HG02870 (cell line): ENCODE measurements at regions not wholly inside any gene's neighbourhood (a gene's known extent, or its start where the extent isn't known, plus 50 kb on each side); places are given as distances from the start of the nearest gene placed in this dataset.
"Not testable (repeated sequence)": the region's sequence is repeated elsewhere in the genome, so short reads cannot be mapped to it uniquely, and the experiment has no call there.

ENCODE experiments used
- ATAC-seq: cut with Tn5 transposase; IDR thresholded peaks from one replicate; pipeline ENCODE4 v1.9.1; 2021; ENCODE audit warnings: mild to moderate bottlenecking, moderate library complexity; ENCODE audit not compliant: unreplicated experiment

GRCh38 chr21:31609081-31609480 is 50.4 kb upstream of the SOD1 start:
- no peak for ATAC-seq

DNA sequence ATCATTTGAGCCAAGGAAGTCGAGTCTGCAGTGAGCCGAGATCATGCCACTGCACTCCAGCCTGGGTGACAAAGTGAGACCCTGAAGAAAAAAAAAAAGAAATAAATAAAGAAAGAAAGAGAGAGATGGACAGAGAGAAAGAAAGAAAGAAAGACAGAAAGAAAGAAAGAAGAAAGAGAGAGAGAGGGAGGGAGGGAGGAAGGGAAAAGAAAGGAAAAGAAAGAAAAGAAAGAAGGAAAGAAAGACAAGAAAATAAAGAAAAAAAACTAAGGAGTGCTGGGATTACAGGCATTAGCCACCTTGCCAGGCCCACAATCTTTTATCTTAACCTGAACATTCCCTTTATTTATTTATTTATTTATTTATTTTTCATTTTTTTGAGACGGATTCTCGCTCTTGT is 51.7 kb upstream of the SOD1 start:
- ATAC-seq: no peak

DNA sequence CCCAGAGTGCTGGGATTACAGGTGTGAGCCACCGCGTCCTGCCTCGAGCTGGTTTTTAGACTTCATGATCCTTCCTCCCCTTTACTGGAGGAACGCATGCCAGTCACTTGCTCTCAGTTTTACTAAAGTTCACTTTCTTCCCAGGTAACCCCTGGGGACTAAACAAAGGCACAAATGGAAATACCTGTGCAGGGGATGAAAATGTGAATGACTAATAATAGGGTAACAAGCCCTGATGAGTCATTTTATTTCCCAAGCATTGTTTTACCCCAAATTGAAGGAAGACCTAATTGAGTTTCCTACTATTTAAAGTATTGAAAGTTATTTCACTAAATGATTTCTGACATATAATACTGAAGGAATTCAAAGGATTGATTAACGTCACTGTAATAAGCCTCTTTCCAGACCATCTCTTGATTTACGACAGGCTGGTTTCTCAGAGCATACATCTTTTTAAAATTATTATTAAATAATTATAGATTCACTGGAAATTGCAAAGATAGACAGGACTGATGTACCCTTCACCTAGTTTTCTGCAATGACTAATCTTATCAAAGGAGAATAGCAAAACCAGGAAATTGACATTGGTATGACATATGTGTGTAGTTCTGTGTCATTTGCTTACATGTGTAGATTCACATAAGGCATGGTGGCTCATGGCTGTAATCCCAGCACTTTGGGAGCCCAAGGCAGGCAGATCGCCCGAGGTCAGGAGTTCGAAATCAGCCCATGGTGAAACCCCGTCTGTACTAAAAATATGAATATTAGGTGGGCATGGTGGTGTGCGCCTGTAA is 53.2 kb upstream of the SOD1 start:
- no peak for ATAC-seq

DNA sequence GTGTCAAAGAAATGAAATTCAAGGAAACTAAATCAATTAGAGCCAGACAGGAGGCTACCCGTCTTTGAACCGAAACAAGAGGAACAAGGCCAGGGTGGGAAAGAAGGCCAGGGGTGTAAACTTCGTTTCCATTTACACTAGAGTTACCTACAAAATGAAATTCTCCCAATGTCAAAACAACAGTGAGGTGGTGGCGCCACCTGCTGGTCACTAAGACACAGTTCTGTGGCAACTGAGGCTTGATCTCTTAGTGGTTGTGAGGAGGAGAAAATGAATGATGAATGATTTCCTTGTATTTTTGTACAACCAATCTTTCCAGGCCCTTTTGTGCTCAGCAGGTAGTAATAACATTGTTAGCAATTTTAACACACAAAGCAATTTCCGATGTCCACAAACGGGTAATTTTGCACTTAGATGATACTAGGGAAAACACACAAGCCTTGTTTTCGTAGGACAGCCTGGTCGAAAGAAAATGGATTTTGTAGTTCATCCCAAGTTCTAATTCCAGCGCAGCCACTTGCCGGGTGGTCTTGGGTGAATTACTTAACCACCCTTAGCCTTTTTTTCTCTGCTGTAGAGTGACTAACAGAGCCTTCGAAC is 54.8 kb upstream of the SOD1 start:
- no peak for ATAC-seq

DNA sequence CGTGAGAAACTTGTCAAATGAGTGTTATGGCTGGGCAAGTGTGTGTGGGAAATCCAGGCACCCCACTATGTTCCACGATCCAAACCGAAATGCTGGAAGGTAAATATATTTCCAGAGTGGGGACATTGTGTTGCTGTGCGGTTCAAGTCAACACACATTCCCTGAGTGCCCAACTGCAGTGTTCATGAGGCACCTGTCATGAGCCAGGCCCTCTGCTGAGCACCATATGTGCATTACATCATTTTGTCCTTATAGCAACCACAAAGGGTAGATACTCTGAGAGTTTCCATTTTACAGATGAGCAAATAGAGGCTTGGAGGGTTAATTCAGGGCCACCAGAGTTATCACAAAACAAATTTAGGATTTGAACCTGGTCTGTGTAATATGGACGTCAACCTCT is 59.9 kb upstream of the SOD1 start:
- no peak for ATAC-seq

- ATAC-seq: no peak
Measured at GRCh38 chr21:31599013-31599412, 60.5 kb upstream of the SOD1 start.

GRCh38 chr21:31597683-31598082 is 61.8 kb upstream of the SOD1 start:
- no peak for ATAC-seq

GRCh38 chr21:31596055-31596454 is 63.4 kb upstream of the SOD1 start:
- no peak for ATAC-seq

- no peak for ATAC-seq
Measured at GRCh38 chr21:31594726-31595125, 64.8 kb upstream of the SOD1 start.

- ATAC-seq: no peak
Measured at GRCh38 chr21:31594279-31594678, 65.2 kb upstream of the SOD1 start.

DNA sequence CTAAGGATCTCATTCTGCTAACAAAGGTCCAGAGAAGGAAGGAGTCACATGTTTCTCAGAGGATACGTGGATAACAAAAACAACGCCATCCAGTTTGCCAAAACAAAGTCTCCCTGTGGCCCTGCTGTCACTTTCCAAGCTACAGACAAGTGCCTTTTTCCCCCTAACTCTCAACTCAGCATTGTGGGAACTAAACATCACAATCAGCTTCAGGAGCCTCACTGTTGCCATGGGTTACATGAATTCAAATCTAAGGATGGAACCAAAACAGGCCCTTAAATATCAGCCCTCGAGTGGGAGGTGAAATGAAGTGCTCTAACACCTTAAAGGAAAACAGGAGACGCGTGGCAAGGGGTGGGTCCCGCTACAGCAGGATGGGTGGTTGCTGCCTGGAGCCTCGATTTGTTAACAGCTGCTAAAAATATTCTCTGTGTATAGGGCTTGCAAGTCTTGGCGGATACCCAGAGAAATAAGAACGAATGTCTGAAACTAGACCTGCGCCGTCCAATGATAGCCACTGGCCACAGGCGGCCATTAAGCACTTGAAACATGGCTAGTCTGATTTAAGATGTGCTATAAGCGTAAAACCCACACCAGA is 66.4 kb upstream of the SOD1 start:
- no peak for ATAC-seq

DNA sequence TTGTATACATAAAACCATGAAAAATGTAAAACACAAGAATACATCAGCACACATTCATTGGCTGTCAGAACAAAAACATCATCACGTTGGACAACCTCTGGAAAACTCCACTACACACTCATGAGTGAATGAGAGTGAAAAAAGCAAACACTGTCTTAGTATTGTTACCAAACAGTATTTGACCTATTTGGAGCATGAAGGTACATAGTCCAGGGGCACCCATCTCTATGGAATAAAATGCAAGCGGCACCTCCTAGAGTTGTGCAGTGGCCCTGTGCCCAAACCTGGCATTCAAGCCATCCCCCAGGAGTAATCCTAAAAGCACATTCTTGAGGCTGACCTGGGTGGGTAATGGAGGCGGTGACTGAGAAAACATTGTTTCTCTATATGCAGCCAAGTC is 67.0 kb upstream of the SOD1 start:
- no peak for ATAC-seq

DNA sequence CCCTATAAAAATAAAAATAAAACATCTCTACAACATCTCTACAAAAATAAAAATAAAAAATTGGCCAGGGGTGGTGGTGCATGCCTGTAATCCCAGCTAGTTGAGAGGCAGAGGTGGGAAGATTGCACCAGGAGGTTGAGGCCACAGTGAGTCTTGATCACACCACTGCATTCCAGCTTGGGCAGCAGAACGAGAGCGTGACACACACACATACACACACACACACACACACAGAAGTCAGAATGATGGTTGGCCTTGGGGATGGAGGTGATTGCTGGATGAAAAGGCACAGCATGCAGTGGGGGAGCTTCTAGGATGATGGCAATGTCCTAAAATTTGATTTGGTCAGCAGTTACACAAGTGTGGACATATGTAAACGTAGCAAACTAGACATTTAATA is 69.7 kb upstream of the SOD1 start:
- no peak for ATAC-seq

DNA sequence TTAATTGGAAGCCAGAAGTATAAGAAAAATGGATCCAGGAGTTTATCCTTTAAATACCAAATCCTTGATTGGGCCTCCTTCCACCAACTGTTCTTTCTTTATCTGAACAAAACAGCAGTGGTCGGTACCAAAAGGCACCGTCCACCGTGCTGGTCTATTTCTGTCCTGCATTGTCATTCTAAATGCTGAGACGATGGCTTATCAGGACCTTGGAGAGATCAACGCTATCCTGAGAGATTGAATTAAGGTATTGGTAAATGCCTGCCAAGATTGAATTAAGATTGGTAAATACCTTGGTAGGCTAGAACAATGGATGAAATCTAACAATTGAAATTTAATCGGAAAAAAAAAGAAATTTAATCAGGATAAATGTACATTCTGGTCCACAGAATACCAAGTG is 73.4 kb upstream of the SOD1 start:
- ATAC-seq: no peak

- not testable (repeated sequence) for ATAC-seq
Measured at GRCh38 chr21:31583937-31584336, 75.6 kb upstream of the SOD1 start.

DNA sequence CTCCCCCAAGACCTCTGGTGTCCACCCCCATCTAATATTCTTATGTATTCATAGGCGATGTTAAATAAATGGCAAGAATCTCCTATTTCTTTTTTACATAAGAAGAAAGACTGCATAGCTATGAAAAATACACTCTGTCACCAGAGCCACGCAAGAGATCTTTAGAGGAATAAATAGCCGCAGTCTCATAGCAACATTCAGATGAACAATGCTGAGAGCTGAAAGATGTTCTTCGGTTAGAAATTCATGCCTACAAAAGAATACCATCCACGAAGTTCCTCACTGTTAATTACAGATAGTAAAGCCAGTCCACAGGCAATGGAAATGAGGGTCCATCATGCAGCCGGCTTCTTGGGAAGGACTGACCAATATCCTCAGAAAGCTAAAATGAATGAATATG is 76.0 kb upstream of the SOD1 start:
- ATAC-seq: no peak

DNA sequence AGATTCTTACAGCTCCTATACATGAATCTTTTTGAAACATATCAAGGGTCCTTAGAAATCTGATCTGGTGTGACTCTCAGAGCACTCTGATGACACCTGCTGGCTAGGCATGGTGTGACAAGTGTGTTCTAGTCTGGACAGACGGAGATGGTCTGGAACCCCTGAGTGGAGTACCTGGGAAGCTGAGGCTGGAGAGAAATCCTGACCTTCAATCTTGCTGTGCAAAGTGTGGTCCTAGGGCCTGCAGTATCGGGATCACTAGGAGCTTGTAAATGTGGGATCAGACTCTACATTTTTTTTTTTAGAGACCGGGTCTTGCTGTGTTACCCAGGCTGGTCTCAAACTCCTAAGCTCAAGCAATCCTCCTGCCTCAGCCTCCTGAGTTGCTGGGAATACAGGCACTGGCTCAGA is 78.6 kb upstream of the SOD1 start:
- peak; percentile 54 for ATAC-seq

- ATAC-seq: no peak
Measured at GRCh38 chr21:31577271-31577670, 82.2 kb upstream of the SOD1 start.

- no peak for ATAC-seq
Measured at GRCh38 chr21:31576428-31576827, 83.1 kb upstream of the SOD1 start.

DNA sequence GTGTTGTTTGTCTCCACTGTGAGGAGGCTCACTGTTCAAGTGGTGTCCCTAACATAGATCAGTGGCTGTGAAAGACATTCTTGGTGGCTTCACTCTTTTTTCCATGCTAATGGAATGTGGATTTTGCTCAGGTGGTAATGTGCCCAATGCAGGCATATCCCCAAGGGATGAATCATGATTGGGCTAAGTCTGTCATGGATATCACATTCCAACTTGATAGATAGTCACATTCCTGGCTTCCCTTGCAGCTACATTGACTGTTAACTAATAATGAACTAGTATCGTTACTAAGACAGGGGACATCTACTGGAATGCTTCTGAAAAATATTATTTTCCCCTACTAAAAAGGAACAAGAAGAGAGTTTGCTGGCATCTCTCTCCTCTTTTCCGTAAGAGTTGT is 86.3 kb upstream of the SOD1 start:
- no peak for ATAC-seq

DNA sequence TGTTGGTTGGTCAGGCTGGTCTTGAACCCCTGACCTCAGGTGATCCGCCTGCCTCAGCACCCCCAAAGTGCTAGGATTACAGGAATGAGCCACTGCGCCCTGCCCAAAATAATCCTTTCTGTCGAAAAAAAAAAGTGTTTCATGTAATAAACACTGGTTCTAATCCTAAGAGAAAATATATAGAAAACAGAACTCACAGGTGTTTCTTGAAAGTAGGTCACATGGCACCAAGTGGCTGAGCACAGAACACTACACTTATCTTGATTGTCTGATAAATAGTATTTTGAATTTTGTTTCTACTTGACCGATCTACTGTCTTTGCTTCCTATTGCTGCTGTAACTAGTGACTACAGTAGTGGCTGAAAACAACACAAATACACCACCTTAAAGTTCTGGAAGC is 87.6 kb upstream of the SOD1 start:
- no peak for ATAC-seq

- no peak for ATAC-seq
Measured at GRCh38 chr21:31570824-31571566, 88.5 kb upstream of the SOD1 start.
